Prostate gland (tissue), 2 donors: ENCODE measurements at regions not wholly inside any gene's neighbourhood (a gene's known extent, or its start where the extent isn't known, plus 50 kb on each side); places are given as distances from the start of the nearest gene placed in this dataset.

ENCODE experiments used
- POLR2A ChIP-seq: fragments of 450-650 bp; IDR thresholded peaks from one replicate; pipeline ENCODE4 v1.6.1; 2016; ENCODE audit warnings: antibody characterized with exemption, mild to moderate bottlenecking
- POLR2AphosphoS5 ChIP-seq: sonication (generic); formaldehyde crosslinking; IDR thresholded peaks from one replicate; pipeline ENCODE4 v1.6.1; 2017; ENCODE audit warnings: antibody characterized with exemption
- TF ChIP-seq, protein P1 (sequence below), 4 experiments: fragments of 200-600 bp in 2 of 4; fragments of 450-650 bp in 2 of 4; sonication (generic) in 2 of 4; IDR thresholded peaks; 1 replicate in 3 of 4; 2 replicates in 1 of 4; pipeline ENCODE4 v1.5.1; 2016 to 2019; ENCODE audit warnings: antibody characterized with exemption in 4 of 4, mild to moderate bottlenecking in 2 of 4, moderate library complexity in 2 of 4

DNA sequence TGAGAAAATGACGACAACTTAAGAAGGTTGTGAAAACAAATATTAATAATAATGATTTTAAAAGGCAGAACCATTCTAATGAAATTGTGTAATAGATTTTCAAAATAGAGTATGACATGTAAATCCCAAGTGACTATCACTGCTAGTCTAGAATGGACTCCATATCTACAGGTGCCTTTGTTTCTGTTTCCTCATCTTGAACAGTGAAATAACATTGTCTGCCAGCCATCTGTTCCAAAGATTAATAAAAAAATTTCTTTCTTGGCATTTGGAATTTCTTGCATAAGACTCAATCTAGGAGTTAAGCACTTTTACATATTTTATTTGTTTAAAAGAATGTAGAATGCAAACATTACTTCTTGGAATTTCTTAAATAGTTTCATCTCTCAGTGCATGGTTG, 520.1 kb upstream of the ARGLU1 start:
- TF ChIP-seq, protein P1, sequence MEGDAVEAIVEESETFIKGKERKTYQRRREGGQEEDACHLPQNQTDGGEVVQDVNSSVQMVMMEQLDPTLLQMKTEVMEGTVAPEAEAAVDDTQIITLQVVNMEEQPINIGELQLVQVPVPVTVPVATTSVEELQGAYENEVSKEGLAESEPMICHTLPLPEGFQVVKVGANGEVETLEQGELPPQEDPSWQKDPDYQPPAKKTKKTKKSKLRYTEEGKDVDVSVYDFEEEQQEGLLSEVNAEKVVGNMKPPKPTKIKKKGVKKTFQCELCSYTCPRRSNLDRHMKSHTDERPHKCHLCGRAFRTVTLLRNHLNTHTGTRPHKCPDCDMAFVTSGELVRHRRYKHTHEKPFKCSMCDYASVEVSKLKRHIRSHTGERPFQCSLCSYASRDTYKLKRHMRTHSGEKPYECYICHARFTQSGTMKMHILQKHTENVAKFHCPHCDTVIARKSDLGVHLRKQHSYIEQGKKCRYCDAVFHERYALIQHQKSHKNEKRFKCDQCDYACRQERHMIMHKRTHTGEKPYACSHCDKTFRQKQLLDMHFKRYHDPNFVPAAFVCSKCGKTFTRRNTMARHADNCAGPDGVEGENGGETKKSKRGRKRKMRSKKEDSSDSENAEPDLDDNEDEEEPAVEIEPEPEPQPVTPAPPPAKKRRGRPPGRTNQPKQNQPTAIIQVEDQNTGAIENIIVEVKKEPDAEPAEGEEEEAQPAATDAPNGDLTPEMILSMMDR (IDR thresholded peaks at IDR 0.05): no peak
- no peak for TF ChIP-seq POLR2A
- TF ChIP-seq POLR2AphosphoS5: no peak
